ENCODE measurements at regions not wholly inside any gene's neighbourhood (a gene's known extent, or its start where the extent isn't known, plus 50 kb on each side); places are given as distances from the start of the nearest gene placed in this dataset.
"Not testable (repeated sequence)": the region's sequence is repeated elsewhere in the genome, so short reads cannot be mapped to it uniquely, and the experiment has no call there.

GRCh38 chr10:80952436-80952835 lies 414.7 kb downstream of the SH2D4B start:
- in situ Hi-C loops (cut with MboI; ENCODE audit: low sequenced_read_pairs, unreplicated experiment) = no loop called here
- TF ChIP-seq CTCF (IDR thresholded peaks at IDR 0.05; ENCODE audit: borderline replicate concordance, control extremely low read depth, extremely low read depth, insufficient read depth, missing control alignments) = no peak
- no peak for DNase-seq (ENCODE audit: low spot score)

DNA sequence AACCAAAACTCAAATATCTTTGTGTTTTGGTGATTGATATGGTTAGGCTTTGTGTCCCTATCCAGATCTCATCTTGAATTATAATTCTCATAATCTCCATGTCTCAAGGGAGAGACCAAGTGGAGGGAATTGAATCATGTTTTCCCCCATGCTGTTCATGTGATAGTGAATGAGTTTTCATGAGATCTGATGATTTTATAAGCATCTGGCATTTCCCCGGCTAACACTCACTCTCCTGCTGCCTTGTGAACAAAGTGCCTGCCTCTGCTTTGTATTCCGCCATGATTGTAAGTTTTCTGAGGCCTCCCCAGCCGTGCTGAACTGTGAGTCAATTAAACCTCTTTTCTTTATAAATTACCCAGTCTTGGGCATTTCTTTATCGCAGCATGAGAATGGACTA lies 419.5 kb downstream of the SH2D4B start:
- DNase-seq (ENCODE audit: low spot score) = no peak
- in situ Hi-C loops (cut with MboI; ENCODE audit: low sequenced_read_pairs, unreplicated experiment) = no loop called here
- TF ChIP-seq CTCF (IDR thresholded peaks at IDR 0.05; ENCODE audit: borderline replicate concordance, control extremely low read depth, extremely low read depth, insufficient read depth, missing control alignments) = no peak

GRCh38 chr10:80964179-80964578 lies 426.5 kb downstream of the SH2D4B start:
- no peak for DNase-seq (ENCODE audit: low spot score)
- TF ChIP-seq CTCF (IDR thresholded peaks at IDR 0.05; ENCODE audit: borderline replicate concordance, control extremely low read depth, extremely low read depth, insufficient read depth, missing control alignments) = no peak
- in situ Hi-C loops (cut with MboI; ENCODE audit: low sequenced_read_pairs, unreplicated experiment) = no loop called here

DNA sequence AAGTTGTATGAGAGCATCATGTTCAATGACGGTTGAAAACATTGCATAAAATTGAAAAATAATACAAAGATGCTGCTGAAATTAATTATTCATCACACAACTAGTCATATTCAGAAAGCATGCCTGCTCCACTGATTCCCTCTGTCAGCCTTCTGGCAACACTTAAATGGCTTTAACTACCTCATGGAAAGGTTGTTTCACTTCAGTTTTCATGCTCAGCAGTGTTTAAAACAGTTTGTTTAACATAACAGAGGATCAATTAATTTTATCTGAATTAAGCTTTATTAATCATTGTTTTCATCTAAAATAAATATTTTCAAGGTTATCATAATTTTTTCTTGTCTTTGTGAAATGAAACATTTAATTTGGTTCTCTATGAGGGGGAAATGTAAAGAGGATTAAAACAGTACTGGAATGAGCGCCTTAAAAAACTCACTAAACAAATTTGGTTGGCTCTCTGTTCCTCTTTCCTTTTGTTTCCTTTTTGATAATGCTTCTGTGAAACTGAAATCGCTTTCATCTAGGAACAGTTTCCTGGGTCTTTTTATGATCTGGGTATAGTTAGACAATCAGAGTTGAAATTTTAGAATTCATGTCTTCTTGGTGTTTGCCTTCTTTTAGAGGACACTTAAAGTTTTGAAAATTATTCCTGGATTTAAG lies 427.4 kb downstream of the SH2D4B start:
- in situ Hi-C loops (cut with MboI; ENCODE audit: low sequenced_read_pairs, unreplicated experiment) = no loop called here
- TF ChIP-seq CTCF (IDR thresholded peaks at IDR 0.05; ENCODE audit: borderline replicate concordance, control extremely low read depth, extremely low read depth, insufficient read depth, missing control alignments) = no peak
- DNase-seq (ENCODE audit: low spot score) = peak; percentile 15

GRCh38 chr10:80966326-80966986 lies 428.8 kb downstream of the SH2D4B start:
- DNase-seq (ENCODE audit: low spot score) = no peak
- in situ Hi-C loops (cut with MboI; ENCODE audit: low sequenced_read_pairs, unreplicated experiment) = no loop called here
- TF ChIP-seq CTCF (IDR thresholded peaks at IDR 0.05; ENCODE audit: borderline replicate concordance, control extremely low read depth, extremely low read depth, insufficient read depth, missing control alignments) = no peak

DNA sequence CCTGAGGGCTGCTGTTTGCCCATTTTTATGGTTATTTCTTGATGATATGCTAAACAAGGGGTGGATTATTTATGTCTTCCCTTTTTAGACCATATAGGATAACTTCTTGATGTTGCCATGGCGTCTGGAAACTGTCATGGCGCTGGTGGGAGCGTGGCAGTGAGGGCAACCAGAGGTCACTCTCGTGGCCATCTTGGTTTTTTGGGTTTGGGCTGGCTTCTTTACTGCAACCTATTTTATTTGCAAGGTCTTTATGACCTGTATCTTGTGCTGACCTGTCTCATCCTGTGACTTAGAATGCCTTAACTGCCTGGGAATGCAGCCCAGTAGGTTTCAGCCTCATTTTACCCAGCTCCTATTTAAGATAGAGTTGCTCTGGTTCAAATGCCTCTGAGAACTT lies 429.7 kb downstream of the SH2D4B start:
- in situ Hi-C loops (cut with MboI; ENCODE audit: low sequenced_read_pairs, unreplicated experiment); DNase-seq (ENCODE audit: low spot score): not testable (repeated sequence)

GRCh38 chr10:80968903-80969302 lies 431.2 kb downstream of the SH2D4B start:
- no peak for DNase-seq (ENCODE audit: low spot score)
- no peak for TF ChIP-seq CTCF (IDR thresholded peaks at IDR 0.05; ENCODE audit: borderline replicate concordance, control extremely low read depth, extremely low read depth, insufficient read depth, missing control alignments)
- in situ Hi-C loops (cut with MboI; ENCODE audit: low sequenced_read_pairs, unreplicated experiment) = no loop called here

All from GM13976 (cell line).